ENCODE measurements at regions not wholly inside any gene's neighbourhood (a gene's known extent, or its start where the extent isn't known, plus 50 kb on each side); places are given as distances from the start of the nearest gene placed in this dataset.

GRCh38 chr5:116359592-116359991, 215.0 kb downstream of the SEMA6A start:
- DNase-seq (ENCODE audit: low spot score) = no peak
- CTCF ChIA-PET = no interaction called here
- POLR2A ChIA-PET (ENCODE audit: low non-redundant PET) = no interaction called here
- TF ChIP-seq, protein P1, sequence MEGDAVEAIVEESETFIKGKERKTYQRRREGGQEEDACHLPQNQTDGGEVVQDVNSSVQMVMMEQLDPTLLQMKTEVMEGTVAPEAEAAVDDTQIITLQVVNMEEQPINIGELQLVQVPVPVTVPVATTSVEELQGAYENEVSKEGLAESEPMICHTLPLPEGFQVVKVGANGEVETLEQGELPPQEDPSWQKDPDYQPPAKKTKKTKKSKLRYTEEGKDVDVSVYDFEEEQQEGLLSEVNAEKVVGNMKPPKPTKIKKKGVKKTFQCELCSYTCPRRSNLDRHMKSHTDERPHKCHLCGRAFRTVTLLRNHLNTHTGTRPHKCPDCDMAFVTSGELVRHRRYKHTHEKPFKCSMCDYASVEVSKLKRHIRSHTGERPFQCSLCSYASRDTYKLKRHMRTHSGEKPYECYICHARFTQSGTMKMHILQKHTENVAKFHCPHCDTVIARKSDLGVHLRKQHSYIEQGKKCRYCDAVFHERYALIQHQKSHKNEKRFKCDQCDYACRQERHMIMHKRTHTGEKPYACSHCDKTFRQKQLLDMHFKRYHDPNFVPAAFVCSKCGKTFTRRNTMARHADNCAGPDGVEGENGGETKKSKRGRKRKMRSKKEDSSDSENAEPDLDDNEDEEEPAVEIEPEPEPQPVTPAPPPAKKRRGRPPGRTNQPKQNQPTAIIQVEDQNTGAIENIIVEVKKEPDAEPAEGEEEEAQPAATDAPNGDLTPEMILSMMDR (conservative IDR thresholded peaks at IDR 0.05; ENCODE audit: low read depth) = no peak
- no peak overlapping the region for H3K27ac ChIP-seq

GRCh38 chr5:116358911-116359418, 215.7 kb downstream of the SEMA6A start:
- no peak for DNase-seq (ENCODE audit: low spot score)
- TF ChIP-seq, protein P1 (conservative IDR thresholded peaks at IDR 0.05; ENCODE audit: low read depth) = no peak
- POLR2A ChIA-PET (ENCODE audit: low non-redundant PET) = no interaction called here
- CTCF ChIA-PET = no interaction called here
- no peak overlapping the region for H3K27ac ChIP-seq

DNA sequence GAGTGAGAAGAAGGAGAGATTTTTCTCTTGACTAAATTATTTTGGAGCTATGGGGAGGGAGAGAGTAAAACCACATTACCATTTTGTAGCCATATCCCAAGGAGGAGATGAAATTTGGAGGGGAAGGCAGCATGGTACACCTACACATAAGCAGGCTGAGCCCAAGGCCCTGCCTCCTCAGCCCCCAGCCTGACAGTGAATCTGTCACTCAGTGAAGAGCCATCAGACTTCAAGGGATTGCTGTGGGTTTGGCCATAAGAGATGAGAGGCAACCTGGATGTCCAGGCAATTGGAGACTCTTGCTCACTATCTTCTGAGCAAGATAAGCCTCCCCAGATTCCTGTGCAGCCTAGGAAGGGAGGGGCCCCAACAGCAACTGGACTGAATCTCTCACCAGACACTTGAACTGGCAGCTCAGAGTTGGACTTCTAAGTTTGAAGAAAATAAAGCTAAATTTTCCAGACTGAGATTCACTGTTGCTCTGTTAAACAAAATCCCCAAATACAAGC, 216.6 kb downstream of the SEMA6A start:
- CTCF ChIA-PET = interaction anchor here (0.6 kb wide), 1 partner anchor 114 kb away, joined by 6 read pairs; no protein-coding TSS in a partner anchor

GRCh38 chr5:116355819-116356601, 218.6 kb downstream of the SEMA6A start:
- POLR2A ChIA-PET (ENCODE audit: low non-redundant PET) = no interaction called here
- CTCF ChIA-PET = no interaction called here
- TF ChIP-seq, protein P1 (conservative IDR thresholded peaks at IDR 0.05; ENCODE audit: low read depth) = no peak
- DNase-seq (ENCODE audit: low spot score) = no peak
- no peak overlapping the region for H3K27ac ChIP-seq

More for the DNA sequence above, 216.6 kb downstream of the SEMA6A start:
- DNase-seq (ENCODE audit: low spot score) = no peak
- no peak overlapping the region for H3K27ac ChIP-seq
- POLR2A ChIA-PET (ENCODE audit: low non-redundant PET) = no interaction called here
- TF ChIP-seq, protein P1 (conservative IDR thresholded peaks at IDR 0.05; ENCODE audit: low read depth) = no peak

- H3K27ac ChIP-seq = no peak overlapping the region
- POLR2A ChIA-PET (ENCODE audit: low non-redundant PET) = no interaction called here
- CTCF ChIA-PET = no interaction called here
- no peak for DNase-seq (ENCODE audit: low spot score)
- TF ChIP-seq, protein P1 (conservative IDR thresholded peaks at IDR 0.05; ENCODE audit: low read depth) = no peak
These were observed 219.9 kb downstream of the SEMA6A start for GRCh38 chr5:116354699-116355098.

- H3K27ac ChIP-seq = no peak overlapping the region
- TF ChIP-seq, protein P1 (conservative IDR thresholded peaks at IDR 0.05; ENCODE audit: low read depth) = no peak
- DNase-seq (ENCODE audit: low spot score) = no peak
- ChIA-PET CTCF (no interaction called here), POLR2A (ENCODE audit: low non-redundant PET) (no interaction called here)
These were observed 227.0 kb downstream of the SEMA6A start for GRCh38 chr5:116347657-116348056.
